ENCODE measurements at regions not wholly inside any gene's neighbourhood (a gene's known extent, or its start where the extent isn't known, plus 50 kb on each side); places are given as distances from the start of the nearest gene placed in this dataset.

DNA sequence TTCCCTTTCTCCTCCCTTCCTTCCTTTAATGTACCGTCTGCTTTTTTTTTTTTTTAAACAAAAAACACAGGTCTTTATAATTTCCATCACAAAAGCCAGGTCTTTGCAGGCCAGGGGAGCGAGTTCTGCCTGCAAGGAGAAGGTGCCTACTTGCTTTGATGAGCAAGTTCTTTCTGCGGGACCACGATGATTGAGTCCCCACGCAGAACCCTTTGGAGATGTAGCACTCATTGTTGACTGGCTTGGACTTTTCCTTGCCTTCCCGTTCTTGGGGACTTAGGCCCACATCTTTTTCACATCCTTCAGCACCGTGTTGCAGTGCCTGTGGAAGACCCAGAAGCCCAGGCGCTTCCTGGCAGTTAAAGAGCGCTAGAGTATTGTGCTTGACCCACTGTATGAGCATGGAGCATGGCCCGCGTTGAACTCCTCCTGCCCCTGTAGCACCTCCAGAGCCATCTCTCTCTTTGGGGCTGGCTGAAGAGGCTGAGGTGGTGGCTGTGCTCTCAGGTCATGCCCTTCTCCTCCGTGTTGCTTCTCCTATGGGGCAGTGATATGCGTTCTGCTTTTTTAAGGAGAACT, 177.6 kb downstream of the EXOC5 start:
- no peaks in the 10 kb centered on the region for H3K9me3 ChIP-seq
- ATAC-seq: no peak
- no peaks in the 10 kb centered on the region for H3K27me3 ChIP-seq
- H3K4me3 ChIP-seq: no peak overlapping the region
- intact Hi-C loops (cut with DNase I): no loop called here
- no peak for DNase-seq
- WGBS (ENCODE audit: insufficient coverage, low coverage, low lambda C conversion rate, missing lambda C conversion rate): 64% methylated on average over 13 of the region's 13 CpGs
- no peaks in the 10 kb centered on the region for H3K36me3 ChIP-seq
- H3K4me1 ChIP-seq: no peaks in the 10 kb centered on the region
- no peak for TF ChIP-seq POLR2A (IDR thresholded peaks at IDR 0.05)
- TF ChIP-seq, protein P1, sequence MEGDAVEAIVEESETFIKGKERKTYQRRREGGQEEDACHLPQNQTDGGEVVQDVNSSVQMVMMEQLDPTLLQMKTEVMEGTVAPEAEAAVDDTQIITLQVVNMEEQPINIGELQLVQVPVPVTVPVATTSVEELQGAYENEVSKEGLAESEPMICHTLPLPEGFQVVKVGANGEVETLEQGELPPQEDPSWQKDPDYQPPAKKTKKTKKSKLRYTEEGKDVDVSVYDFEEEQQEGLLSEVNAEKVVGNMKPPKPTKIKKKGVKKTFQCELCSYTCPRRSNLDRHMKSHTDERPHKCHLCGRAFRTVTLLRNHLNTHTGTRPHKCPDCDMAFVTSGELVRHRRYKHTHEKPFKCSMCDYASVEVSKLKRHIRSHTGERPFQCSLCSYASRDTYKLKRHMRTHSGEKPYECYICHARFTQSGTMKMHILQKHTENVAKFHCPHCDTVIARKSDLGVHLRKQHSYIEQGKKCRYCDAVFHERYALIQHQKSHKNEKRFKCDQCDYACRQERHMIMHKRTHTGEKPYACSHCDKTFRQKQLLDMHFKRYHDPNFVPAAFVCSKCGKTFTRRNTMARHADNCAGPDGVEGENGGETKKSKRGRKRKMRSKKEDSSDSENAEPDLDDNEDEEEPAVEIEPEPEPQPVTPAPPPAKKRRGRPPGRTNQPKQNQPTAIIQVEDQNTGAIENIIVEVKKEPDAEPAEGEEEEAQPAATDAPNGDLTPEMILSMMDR (IDR thresholded peaks at IDR 0.05): no peak
- no peak overlapping the region for H3K27ac ChIP-seq

DNA sequence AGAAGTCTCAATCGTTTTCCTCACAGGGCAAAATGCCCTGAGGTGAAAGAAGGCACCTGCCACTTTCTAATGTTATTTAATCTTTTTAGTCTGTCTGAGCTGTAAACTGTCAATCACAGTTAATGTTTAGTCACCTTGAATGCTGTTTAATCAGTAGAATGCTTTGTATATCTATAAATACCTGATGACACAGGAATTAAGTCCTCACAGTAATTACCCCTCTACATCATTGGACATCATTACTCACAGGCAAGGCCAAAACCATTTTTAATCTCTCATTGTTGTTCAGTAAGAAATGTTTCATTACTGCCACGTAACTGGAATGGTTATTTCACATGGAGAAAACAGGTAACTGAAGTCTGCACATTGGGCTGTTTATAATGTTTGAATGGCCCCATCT, 178.8 kb downstream of the EXOC5 start:
- no peaks in the 10 kb centered on the region for H3K36me3 ChIP-seq
- 53% methylated on average over 2 of the region's 2 CpGs for WGBS (ENCODE audit: insufficient coverage, low coverage, low lambda C conversion rate, missing lambda C conversion rate)
- DNase-seq (no peak), ATAC-seq (no peak)
- TF ChIP-seq, protein P1 (IDR thresholded peaks at IDR 0.05): no peak
- no peak for TF ChIP-seq POLR2A (IDR thresholded peaks at IDR 0.05)
- H3K4me3 ChIP-seq: no peak overlapping the region
- intact Hi-C loops (cut with DNase I): no loop called here
- H3K9me3 ChIP-seq: no peaks in the 10 kb centered on the region
- no peaks in the 10 kb centered on the region for H3K27me3 ChIP-seq
- H3K27ac ChIP-seq: no peak overlapping the region
- H3K4me1 ChIP-seq: no peaks in the 10 kb centered on the region

DNA sequence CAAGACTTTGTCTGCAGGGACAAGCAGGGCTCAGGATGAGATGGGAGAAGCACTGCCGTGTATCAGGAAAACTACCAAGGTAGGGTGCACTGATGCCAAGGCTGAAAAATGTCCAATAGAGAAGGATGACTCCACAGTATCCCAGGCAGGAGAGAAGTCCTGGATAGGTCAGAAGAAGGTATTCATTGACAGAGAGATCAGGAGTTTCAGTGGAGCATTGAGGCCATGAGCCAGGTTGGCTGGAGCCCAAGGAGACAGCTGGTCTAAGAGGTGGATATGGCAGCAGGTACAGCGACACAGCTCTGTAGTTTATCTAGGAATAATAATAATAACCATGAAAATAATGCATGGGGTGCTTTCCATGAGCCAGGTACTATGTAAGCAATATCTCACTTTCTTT, 180.9 kb downstream of the EXOC5 start:
- no peak overlapping the region for H3K27ac ChIP-seq
- DNase-seq (no peak), ATAC-seq (no peak)
- H3K9me3 ChIP-seq: no peaks in the 10 kb centered on the region
- no peak overlapping the region for H3K4me3 ChIP-seq
- no peaks in the 10 kb centered on the region for H3K4me1 ChIP-seq
- intact Hi-C loops (cut with DNase I): no loop called here
- H3K27me3 ChIP-seq: no peaks in the 10 kb centered on the region
- 63% methylated on average over 2 of the region's 2 CpGs for WGBS (ENCODE audit: insufficient coverage, low coverage, low lambda C conversion rate, missing lambda C conversion rate)
- no peaks in the 10 kb centered on the region for H3K36me3 ChIP-seq
- TF ChIP-seq POLR2A (IDR thresholded peaks at IDR 0.05): no peak
- TF ChIP-seq, protein P1 (IDR thresholded peaks at IDR 0.05): no peak

DNA sequence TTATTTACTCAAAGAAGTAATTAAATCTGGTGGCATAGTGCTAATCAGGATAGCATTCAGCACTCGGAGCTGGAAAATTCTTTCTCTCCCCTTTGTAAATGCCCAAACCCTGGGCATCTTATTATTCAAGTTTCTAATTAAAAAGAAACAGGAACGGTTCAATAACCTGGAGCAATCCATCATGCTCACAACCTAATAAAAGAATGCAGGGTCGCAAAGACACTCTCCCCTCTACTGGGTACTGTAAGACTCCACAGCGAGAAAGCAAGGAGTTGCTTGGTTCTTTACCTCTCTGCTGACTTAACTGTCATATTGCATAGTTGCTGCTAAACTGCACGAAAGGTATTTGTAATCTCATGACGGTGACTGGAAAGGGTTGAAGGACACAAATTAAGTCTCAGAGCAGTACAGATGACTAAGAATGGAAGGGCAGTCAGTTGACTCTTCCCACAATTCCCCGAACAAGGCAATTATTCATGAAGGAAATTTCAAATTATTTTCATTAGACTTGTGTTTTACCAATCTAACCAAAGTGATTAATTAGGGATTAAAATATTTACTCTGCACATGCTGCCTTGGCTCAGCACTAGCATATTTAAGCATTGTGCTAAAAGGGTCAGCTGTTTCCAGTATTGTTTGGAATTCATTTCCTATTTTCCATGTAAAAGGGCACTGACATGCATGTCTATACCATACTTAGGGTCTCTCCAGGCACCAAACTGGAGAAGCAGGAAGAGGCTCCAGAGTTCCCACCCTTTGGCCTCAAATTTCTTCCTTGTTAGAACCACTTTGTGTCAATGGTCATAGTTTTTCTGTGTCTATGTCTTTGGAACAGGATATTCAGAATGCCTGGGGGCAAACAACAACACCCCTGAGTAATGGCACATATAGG, 182.2 kb downstream of the EXOC5 start:
- no peak for ATAC-seq

More for the DNA sequence above, 182.2 kb downstream of the EXOC5 start:
- no peaks in the 10 kb centered on the region for H3K4me1 ChIP-seq
- DNase-seq: no peak
- TF ChIP-seq, protein P1 (IDR thresholded peaks at IDR 0.05): no peak
- no peak for TF ChIP-seq POLR2A (IDR thresholded peaks at IDR 0.05)
- no peaks in the 10 kb centered on the region for H3K9me3 ChIP-seq
- intact Hi-C loops (cut with DNase I): no loop called here
- no peaks in the 10 kb centered on the region for H3K36me3 ChIP-seq
- WGBS (ENCODE audit: insufficient coverage, low coverage, low lambda C conversion rate, missing lambda C conversion rate): 66% methylated on average over 7 of the region's 7 CpGs
- H3K27ac ChIP-seq: no peak overlapping the region
- H3K27me3 ChIP-seq: no peaks in the 10 kb centered on the region
- H3K4me3 ChIP-seq: no peak overlapping the region

Measured in right lobe of liver (tissue), 6 donors.